Stimulated activated effector memory CD8-positive, alpha-beta T cell treated with anti-CD3 and anti-CD28 coated beads, Interleukin-12 subunit alpha, Interleukin-12 subunit beta, amount 100 ng/mL, for 72 hours (primary cell): ENCODE measurements at regions not wholly inside any gene's neighbourhood (a gene's known extent, or its start where the extent isn't known, plus 50 kb on each side); places are given as distances from the start of the nearest gene placed in this dataset.
"Not testable (repeated sequence)": the region's sequence is repeated elsewhere in the genome, so short reads cannot be mapped to it uniquely, and the experiment has no call there.

Source experiments
- ATAC-seq: fragments of 150-1000 bp; cut with Tn5 transposase; 2 replicates; pipeline ENCODE4 v1.10.0; 2021
- DNase-seq, 2 donors: peaks; one replicate each; pipeline ENCODE4 v3.0.0; 2021 to 2022; ENCODE audit warnings: low spot score in 2 of 2
- H3K27ac Mint-ChIP-seq: one replicate; pipeline ENCODE4 v1.8.0; 2022; ENCODE audit warnings: mild to moderate bottlenecking, mixed read lengths
- H3K36me3 Mint-ChIP-seq: one replicate; pipeline ENCODE4 v1.8.0; 2022; ENCODE audit warnings: mild to moderate bottlenecking, mixed read lengths
- H3K4me1 Mint-ChIP-seq: one replicate; pipeline ENCODE4 v1.8.0; 2022; ENCODE audit warnings: mixed read lengths
- H3K4me3 Mint-ChIP-seq: one replicate; pipeline ENCODE4 v1.8.0; 2022; ENCODE audit warnings: mild to moderate bottlenecking, mixed read lengths
- H3K9me3 Mint-ChIP-seq: one replicate; pipeline ENCODE4 v1.8.0; 2022; ENCODE audit warnings: mixed read lengths

DNA sequence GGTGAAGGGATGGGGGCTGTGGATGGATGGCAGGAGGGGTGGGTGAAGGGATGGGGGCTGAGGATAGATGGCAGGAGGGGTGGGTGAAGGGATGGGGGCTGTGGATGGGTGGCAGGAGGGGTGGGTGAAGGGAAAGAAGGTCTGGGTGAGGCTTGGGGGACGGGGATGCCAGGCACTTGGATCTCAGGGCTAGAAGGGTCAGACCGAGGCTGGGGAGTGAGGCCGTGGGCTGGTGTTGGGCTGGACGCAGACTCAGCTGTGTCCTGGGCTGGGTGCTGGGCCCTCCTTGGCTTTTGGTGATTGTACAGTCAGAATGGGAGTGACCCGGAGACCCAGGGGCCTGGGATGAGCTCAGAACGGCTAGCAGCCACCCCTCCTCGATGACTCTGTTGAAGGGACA is 192.4 kb downstream of the TMEM121 start:
- not testable (repeated sequence) for H3K4me1 Mint-ChIP-seq, H3K9me3 Mint-ChIP-seq, H3K36me3 Mint-ChIP-seq, H3K27ac Mint-ChIP-seq, DNase-seq, H3K4me3 Mint-ChIP-seq, ATAC-seq

DNA sequence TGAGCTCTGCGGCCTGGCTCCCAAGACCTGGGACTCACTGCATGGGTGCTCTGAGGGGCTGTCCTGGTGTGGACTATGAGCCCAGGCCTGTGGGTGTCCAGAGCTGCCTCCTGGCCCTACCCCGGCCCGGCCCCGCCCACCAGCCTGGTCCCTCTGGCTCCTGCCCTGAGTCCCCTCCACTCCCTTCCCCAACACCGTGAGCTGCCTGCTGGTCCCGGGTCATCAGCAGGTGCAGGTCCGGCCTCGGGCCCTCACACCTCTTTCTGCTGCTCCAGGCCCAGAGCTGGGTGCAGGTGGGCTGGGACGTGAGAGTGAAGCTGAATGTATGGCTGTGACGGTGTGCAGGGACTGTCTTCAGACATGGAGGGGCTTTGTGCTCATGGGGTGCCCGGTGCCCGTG is 193.7 kb downstream of the TMEM121 start:
- DNase-seq, ATAC-seq, H3K4me3 Mint-ChIP-seq, H3K27ac Mint-ChIP-seq, H3K36me3 Mint-ChIP-seq, H3K4me1 Mint-ChIP-seq, H3K9me3 Mint-ChIP-seq: not testable (repeated sequence)

- not testable (repeated sequence) for DNase-seq, H3K36me3 Mint-ChIP-seq, ATAC-seq, H3K4me1 Mint-ChIP-seq, H3K27ac Mint-ChIP-seq, H3K9me3 Mint-ChIP-seq, H3K4me3 Mint-ChIP-seq
Observed at GRCh38 chr14:105720852-105721601, 194.6 kb downstream of the TMEM121 start.

- ATAC-seq, DNase-seq, H3K4me1 Mint-ChIP-seq, H3K9me3 Mint-ChIP-seq, H3K4me3 Mint-ChIP-seq, H3K36me3 Mint-ChIP-seq, H3K27ac Mint-ChIP-seq: not testable (repeated sequence)
Observed at GRCh38 chr14:105721602-105721970, 195.2 kb downstream of the TMEM121 start.

DNA sequence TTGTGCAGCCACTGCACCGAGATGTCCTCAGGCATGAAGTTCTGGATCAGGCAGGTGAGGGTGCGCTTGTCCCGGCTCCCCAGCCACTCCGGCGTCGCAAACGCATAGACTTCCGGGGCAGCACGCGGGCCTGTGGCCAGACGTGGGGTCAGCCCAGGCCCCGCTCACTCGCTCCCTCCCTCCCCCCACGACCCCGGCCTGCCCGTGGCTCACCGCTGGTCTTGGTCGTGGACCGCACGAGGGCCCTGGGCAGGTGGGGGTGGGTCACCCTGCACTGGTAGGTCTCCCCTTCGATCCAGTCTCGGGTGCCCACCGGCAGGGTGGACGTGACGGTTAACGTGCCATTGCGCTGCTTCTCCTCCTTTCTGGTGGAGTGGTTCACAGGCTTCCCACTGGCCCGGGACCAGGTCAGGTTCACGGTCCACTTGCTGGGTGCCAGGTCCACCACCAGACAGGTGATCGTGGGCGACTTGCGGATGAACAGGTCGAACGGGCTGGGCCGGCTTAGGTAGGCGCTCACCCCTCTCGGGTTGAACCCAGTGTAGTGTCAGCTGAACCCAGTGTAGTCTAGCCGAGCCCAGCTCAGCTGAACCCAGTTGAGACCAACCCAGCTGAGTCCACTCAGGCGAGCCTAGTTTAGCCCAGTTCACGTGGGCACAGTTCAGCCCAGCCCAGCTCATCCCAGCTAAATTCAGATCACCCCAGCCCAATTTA is 195.8 kb downstream of the TMEM121 start:
- H3K4me3 Mint-ChIP-seq, H3K4me1 Mint-ChIP-seq, H3K27ac Mint-ChIP-seq, H3K36me3 Mint-ChIP-seq, H3K9me3 Mint-ChIP-seq, DNase-seq, ATAC-seq: not testable (repeated sequence)

DNA sequence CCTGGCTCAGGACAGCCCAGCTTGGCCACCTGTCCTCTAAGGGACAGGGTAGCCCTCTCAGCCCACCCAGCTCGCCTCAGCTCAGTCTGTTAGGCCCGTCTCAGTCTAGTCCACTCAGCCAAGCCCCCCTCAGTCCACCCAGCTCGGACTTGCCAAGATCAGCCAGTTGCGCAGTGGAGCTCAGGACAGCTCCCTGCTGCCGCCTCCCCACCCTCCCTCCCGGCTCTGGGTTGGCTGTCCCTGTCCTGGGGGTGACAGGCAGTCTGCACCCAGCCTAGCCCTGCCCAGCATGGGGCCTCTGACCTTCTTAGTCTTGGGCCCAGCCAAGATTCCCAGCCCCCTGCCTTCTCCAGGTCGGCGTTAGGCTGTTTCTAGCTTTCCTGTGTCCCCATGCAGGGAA is 196.9 kb downstream of the TMEM121 start:
- not testable (repeated sequence) for DNase-seq, H3K27ac Mint-ChIP-seq, H3K4me1 Mint-ChIP-seq, H3K4me3 Mint-ChIP-seq, ATAC-seq, H3K36me3 Mint-ChIP-seq, H3K9me3 Mint-ChIP-seq

- H3K36me3 Mint-ChIP-seq, DNase-seq, H3K4me3 Mint-ChIP-seq, H3K27ac Mint-ChIP-seq, H3K9me3 Mint-ChIP-seq, H3K4me1 Mint-ChIP-seq, ATAC-seq: not testable (repeated sequence)
Observed at GRCh38 chr14:105723776-105724175, 197.4 kb downstream of the TMEM121 start.

- H3K4me1 Mint-ChIP-seq, H3K36me3 Mint-ChIP-seq, ATAC-seq, H3K9me3 Mint-ChIP-seq, H3K27ac Mint-ChIP-seq, DNase-seq, H3K4me3 Mint-ChIP-seq: not testable (repeated sequence)
Observed at GRCh38 chr14:105729825-105730368, 203.5 kb downstream of the TMEM121 start.

DNA sequence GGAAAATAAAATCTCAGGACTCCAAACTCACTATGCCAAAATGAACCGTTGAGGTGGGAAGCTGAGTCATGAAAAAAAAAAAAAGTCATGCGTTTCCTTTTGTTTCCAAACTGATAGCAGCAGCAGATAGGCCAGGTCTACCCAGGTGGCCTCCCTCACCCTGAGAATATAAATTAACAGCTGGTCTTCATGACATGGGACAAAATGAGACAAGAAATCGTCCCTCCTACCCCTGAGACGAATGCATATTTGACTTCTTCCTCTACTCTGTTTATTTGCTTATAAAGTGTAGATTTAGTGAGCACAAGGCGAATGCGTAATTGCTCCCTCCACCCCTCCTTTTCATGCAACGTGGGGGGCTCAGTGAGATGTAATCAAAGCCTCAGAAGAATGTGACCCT is 204.3 kb downstream of the TMEM121 start:
- not testable (repeated sequence) for H3K4me1 Mint-ChIP-seq, H3K27ac Mint-ChIP-seq, DNase-seq, ATAC-seq, H3K4me3 Mint-ChIP-seq, H3K36me3 Mint-ChIP-seq, H3K9me3 Mint-ChIP-seq

DNA sequence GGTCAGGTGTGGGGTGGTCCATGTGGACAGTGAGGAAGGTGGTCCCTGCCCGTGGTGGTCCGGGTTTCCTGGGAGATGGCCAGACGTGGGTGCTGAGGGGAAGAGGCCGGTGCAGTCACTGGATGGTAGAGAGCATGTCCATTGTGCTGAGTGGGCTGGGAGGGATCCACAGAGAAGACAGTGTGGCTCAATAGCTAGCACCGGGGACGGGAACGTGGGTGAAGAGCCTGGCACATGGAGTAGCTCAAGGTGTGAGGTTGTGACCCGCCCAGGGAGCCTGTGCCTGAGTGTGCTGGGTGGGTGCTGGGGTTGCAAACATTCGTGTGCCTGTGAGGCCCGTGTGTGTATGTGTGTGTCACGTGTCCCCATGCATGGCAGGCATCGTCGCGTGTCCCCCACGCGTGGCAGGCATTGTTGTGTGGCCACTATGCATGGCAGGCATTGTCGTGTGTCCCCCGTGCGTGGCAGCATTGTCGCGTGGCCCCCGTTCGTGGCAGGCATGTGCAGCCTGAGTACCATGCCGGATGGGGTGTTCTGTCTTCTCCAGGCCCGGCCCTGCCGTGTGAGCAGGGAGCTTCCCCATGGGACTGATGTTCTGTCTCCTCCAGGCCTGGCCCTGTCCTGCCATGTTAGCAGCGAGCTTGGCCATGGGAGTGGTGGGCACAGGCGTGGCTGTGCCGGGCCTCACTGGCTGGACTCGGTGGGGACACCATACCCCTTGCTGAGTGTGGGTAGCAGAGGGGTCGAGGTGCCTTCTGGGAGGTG is 205.0 kb downstream of the TMEM121 start:
- not testable (repeated sequence) for H3K36me3 Mint-ChIP-seq, DNase-seq, H3K27ac Mint-ChIP-seq, H3K4me1 Mint-ChIP-seq, H3K4me3 Mint-ChIP-seq, H3K9me3 Mint-ChIP-seq
- peak; percentile 11 for ATAC-seq

DNA sequence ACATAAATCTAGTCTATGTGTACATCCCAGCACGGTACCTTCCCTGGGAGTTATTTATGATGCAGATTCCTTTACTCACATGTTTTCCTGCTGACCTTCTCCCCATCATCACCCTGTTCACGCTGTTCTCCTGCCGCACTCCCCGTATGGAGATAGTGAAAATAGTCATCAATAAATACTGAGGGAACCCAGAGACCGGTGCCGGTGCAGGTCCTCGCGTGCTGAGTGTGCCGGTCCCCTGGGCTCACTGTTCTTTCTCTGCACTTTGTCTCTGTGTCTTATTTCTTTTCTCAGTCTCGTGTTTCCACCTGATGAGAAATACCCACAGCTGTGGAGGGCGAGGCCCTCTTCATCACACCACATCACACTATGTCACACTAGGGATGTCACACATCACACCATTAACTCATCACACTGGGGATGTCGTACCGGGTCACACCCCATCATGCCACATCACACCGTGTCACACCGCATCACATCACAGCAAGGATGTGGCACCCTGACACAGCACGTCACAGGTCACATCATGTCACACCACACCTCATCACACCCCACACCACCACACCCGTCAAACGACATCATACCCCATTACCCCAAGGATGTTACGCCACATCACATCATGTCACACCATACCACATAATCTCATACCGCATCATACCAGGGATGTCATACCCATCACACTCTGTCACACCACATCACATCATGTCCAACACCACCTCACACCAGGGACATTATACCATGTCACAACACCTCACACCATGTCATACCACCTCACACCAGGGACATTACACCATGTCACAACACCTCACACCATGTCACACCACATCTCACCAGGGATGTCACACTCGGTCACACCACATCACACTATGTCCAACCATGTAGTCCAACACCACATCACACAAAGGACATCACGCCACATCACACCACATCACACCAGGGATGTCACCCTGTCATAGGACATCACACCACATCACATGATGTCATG is 207.0 kb downstream of the TMEM121 start:
- H3K36me3 Mint-ChIP-seq, result no peaks in the 10 kb centered on the region
- no peaks in the 10 kb centered on the region for H3K4me1 Mint-ChIP-seq
- no peaks in the 10 kb centered on the region for H3K9me3 Mint-ChIP-seq
- H3K4me3 Mint-ChIP-seq, result no peak overlapping the region
- DNase-seq (no peak), ATAC-seq (peak; percentile 40)
- H3K27ac Mint-ChIP-seq, result no peak overlapping the region

GRCh38 chr14:105734241-105734640 is 207.9 kb downstream of the TMEM121 start:
- not testable (repeated sequence) for DNase-seq, H3K36me3 Mint-ChIP-seq, H3K4me1 Mint-ChIP-seq, ATAC-seq, H3K9me3 Mint-ChIP-seq, H3K27ac Mint-ChIP-seq, H3K4me3 Mint-ChIP-seq

DNA sequence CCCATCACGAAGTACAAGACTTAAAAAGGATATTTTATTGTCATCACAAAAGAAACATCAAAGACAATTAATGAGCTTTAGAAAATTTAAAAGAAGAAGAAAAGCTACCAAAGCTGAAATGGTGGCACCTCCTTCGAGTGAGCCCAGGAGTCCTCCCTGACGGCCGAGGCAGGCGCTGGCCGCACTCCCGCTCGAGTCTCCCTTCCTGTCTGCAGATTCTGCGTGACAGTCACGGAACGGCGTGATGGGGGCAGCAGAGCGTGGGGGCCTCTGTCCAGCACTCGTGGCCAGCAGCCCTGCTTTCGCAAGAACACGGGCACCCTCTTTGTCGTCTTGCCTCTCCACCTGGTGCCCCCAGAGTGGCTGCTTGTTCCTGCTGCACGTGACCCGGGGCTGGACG is 209.9 kb downstream of the TMEM121 start:
- not testable (repeated sequence) for H3K36me3 Mint-ChIP-seq, H3K27ac Mint-ChIP-seq, H3K4me1 Mint-ChIP-seq, DNase-seq, H3K9me3 Mint-ChIP-seq, H3K4me3 Mint-ChIP-seq, ATAC-seq

- Mint-ChIP-seq H3K4me1 (peaks cover 5% of the 10 kb centered on the region), H3K4me3 (no peak overlapping the region), H3K27ac (no peak overlapping the region), H3K36me3 (no peaks in the 10 kb centered on the region), H3K9me3 (no peaks in the 10 kb centered on the region)
- DNase-seq (no peak), ATAC-seq (peak; percentile 31)
Observed at GRCh38 chr14:105737504-105738246, 211.3 kb downstream of the TMEM121 start.
